ENCODE measurements at regions not wholly inside any gene's neighbourhood (a gene's known extent, or its start where the extent isn't known, plus 50 kb on each side); places are given as distances from the start of the nearest gene placed in this dataset.

DNA sequence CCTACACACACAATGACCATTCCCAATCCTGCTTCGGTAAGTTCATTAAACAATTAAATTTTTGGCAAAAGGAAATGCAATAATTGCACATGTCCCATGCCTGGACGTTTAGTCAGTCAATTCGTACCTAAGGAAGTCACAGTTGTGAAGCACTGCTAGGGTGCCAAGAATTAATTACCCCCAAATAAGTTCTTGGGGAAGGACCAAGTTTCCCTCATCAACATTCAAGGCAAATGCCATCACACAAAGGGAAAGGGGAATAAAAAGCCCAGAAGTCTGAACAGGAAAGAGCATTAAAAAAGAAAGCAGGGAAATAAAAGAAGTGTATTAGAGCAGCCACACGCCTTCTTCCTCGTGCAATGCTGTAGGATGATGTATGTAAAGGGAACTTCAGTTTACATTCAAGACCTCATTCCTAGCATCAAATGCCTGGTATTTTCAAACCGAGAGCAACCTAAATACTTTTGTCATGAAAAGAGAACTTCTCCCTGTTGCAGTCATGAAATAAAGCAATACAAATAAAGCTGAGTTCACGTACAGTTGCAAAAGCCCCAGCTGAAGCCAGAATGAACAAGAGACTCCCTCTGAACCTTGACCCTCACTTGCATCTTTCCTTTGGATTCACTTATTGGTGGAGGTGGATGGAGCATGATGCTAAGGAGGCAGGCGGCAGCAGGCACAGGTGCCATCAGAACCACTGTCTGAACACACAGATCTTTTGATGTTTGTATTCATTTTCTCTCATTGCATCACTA is 124.0 kb upstream of the PPARGC1A start:
- ATAC-seq (no peak), DNase-seq (no peak)
- no peaks in the 10 kb centered on the region for H3K36me3 ChIP-seq (ENCODE audit: insufficient read depth in 1 of 2, low read depth in 1 of 2)
- H3K27me3 ChIP-seq (ENCODE audit: insufficient read depth in 3 of 3, low read length in 2 of 3), result no peaks in the 10 kb centered on the region
- no peaks in the 10 kb centered on the region for H3K9me3 ChIP-seq
- TF ChIP-seq, protein P1, sequence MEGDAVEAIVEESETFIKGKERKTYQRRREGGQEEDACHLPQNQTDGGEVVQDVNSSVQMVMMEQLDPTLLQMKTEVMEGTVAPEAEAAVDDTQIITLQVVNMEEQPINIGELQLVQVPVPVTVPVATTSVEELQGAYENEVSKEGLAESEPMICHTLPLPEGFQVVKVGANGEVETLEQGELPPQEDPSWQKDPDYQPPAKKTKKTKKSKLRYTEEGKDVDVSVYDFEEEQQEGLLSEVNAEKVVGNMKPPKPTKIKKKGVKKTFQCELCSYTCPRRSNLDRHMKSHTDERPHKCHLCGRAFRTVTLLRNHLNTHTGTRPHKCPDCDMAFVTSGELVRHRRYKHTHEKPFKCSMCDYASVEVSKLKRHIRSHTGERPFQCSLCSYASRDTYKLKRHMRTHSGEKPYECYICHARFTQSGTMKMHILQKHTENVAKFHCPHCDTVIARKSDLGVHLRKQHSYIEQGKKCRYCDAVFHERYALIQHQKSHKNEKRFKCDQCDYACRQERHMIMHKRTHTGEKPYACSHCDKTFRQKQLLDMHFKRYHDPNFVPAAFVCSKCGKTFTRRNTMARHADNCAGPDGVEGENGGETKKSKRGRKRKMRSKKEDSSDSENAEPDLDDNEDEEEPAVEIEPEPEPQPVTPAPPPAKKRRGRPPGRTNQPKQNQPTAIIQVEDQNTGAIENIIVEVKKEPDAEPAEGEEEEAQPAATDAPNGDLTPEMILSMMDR (IDR thresholded peaks at IDR 0.05), result no peak
- intact Hi-C loops (cut with DNase I), result no loop called here
- no peak overlapping the region for H3K4me3 ChIP-seq
- 69 to 77% (median 74%) methylated on average over 8 of the region's 8 CpGs for WGBS, 3 donors
- H3K27ac ChIP-seq, result no peak overlapping the region
- H3K4me1 ChIP-seq, result no peaks in the 10 kb centered on the region

DNA sequence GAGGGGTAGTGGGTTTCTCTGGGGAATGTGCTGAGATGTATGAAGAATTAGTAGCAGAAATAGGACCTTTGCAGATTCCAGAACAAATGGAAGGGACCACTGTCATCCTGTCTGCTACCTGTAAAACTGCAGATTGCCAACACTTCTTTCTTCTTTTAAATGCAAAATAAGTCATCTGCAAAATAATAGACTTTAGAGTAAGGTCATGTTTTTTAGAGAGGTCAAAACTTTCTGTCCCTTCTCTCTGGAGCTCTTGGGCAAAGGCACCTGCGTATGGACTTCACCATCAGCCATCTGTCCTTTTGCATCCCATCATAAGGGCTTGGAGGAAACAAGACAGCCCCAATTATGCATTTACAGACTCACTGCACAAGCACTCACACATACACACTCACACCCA is 121.1 kb upstream of the PPARGC1A start:
- no peak overlapping the region for H3K4me3 ChIP-seq
- no peaks in the 10 kb centered on the region for H3K36me3 ChIP-seq (ENCODE audit: insufficient read depth in 1 of 2, low read depth in 1 of 2)
- no peaks in the 10 kb centered on the region for H3K4me1 ChIP-seq
- 65 to 88% (median 76%) methylated on average over 1 of the region's 1 CpG for WGBS, 3 donors
- ATAC-seq, result no peak
- TF ChIP-seq, protein P1 (IDR thresholded peaks at IDR 0.05), result no peak
- no peaks in the 10 kb centered on the region for H3K9me3 ChIP-seq
- intact Hi-C loops (cut with DNase I), result no loop called here
- H3K27ac ChIP-seq, result no peak overlapping the region
- H3K27me3 ChIP-seq (ENCODE audit: insufficient read depth in 3 of 3, low read length in 2 of 3), result no peaks in the 10 kb centered on the region
- no peak for DNase-seq

DNA sequence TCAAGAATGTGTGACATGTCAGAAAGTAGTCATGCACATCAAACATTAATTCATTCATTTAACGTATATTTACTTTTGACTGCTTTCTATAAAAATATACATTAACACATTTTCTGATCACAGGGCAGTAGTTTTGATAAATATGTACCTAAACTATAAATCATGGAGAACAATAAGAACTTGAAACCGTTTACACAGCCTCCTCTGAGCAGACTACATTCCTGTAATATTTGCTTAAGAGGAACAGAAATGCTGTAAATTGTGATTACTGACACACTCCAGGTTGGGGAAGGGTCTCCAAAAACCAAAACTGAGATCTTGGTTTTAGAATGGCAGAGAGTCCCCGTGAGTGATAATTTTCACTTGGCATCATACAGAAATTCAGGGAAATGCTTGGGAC is 120.7 kb upstream of the PPARGC1A start:
- no peaks in the 10 kb centered on the region for H3K9me3 ChIP-seq
- no peaks in the 10 kb centered on the region for H3K27me3 ChIP-seq (ENCODE audit: insufficient read depth in 3 of 3, low read length in 2 of 3)
- TF ChIP-seq, protein P1 (IDR thresholded peaks at IDR 0.05), result no peak
- DNase-seq (no peak), ATAC-seq (no peak)
- no peaks in the 10 kb centered on the region for H3K36me3 ChIP-seq (ENCODE audit: insufficient read depth in 1 of 2, low read depth in 1 of 2)
- H3K4me1 ChIP-seq, result no peaks in the 10 kb centered on the region
- H3K27ac ChIP-seq, result no peak overlapping the region
- intact Hi-C loops (cut with DNase I), result no loop called here
- no peak overlapping the region for H3K4me3 ChIP-seq
- WGBS, 3 donors, result 35 to 68% (median 52%) methylated on average over 3 of the region's 3 CpGs

DNA sequence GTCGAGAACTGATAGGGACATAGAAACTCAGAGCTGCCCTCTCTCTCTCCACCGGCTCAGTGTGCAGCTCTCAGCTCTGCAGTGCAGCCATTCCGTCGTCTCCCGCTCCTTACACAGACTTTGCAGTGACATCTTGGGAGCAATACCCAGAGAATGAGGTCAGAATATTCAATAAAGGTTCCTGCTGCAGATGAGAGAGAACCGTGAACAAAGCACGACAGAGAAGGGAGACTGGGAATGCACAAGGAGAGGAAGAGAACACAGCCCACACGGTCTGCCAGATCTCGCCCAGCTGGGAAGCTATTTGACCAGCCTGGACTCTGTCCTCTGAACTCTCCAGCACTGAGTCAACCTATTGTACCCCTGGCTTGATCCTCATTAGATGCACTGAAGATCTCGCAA is 118.0 kb upstream of the PPARGC1A start:
- no peak overlapping the region for H3K4me3 ChIP-seq
- WGBS, 3 donors, result 51 to 58% (median 54%) methylated on average over 10 of the region's 10 CpGs
- H3K27ac ChIP-seq, result no peak overlapping the region
- H3K4me1 ChIP-seq, result no peaks in the 10 kb centered on the region
- peak in 1 of 4 donors; percentile 38 for ATAC-seq
- no peaks in the 10 kb centered on the region for H3K36me3 ChIP-seq (ENCODE audit: insufficient read depth in 1 of 2, low read depth in 1 of 2)
- TF ChIP-seq, protein P1 (IDR thresholded peaks at IDR 0.05), result no peak
- intact Hi-C loops (cut with DNase I), result no loop called here
- H3K9me3 ChIP-seq, result no peaks in the 10 kb centered on the region
- DNase-seq, result no peak
- no peaks in the 10 kb centered on the region for H3K27me3 ChIP-seq (ENCODE audit: insufficient read depth in 3 of 3, low read length in 2 of 3)

DNA sequence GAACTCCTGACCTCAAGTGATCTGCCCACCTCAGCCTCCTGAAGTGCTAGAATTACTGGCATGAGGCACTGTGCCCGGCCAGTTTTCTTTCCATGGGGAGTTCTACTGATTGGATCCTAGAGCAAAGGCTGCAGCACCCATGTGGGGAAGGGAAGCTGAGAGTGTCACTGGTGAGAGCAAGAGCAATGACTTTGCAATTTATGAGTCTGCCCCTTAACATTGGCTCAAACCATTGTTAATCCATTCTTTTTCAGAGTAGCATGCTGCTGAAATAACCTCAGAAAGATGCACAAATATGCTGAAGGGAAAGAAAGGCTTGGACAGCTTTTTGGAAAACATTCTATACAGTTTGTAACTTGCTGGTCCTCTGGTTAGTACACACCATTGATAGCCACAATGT is 116.4 kb upstream of the PPARGC1A start:
- DNase-seq (no peak), ATAC-seq (no peak)
- H3K9me3 ChIP-seq, result no peaks in the 10 kb centered on the region
- no peaks in the 10 kb centered on the region for H3K36me3 ChIP-seq (ENCODE audit: insufficient read depth in 1 of 2, low read depth in 1 of 2)
- TF ChIP-seq, protein P1 (IDR thresholded peaks at IDR 0.05), result no peak
- 87 to 96% (median 92%) methylated on average over 1 of the region's 1 CpG for WGBS, 3 donors
- intact Hi-C loops (cut with DNase I), result no loop called here
- no peaks in the 10 kb centered on the region for H3K27me3 ChIP-seq (ENCODE audit: insufficient read depth in 3 of 3, low read length in 2 of 3)
- H3K4me1 ChIP-seq, result no peaks in the 10 kb centered on the region
- H3K4me3 ChIP-seq, result no peak overlapping the region
- no peak overlapping the region for H3K27ac ChIP-seq
